ENCODE measurements at regions not wholly inside any gene's neighbourhood (a gene's known extent, or its start where the extent isn't known, plus 50 kb on each side); places are given as distances from the start of the nearest gene placed in this dataset.

GRCh38 chr18:7436166-7436565 is 130.9 kb upstream of the PTPRM start:
- TF ChIP-seq POLR2A (IDR thresholded peaks at IDR 0.05): no peak
- no peak for TF ChIP-seq CTCF (IDR thresholded peaks at IDR 0.05)

All from gastroesophageal sphincter (tissue), 3 donors.